SK-N-SH (cell line): ENCODE measurements at regions not wholly inside any gene's neighbourhood (a gene's known extent, or its start where the extent isn't known, plus 50 kb on each side); places are given as distances from the start of the nearest gene placed in this dataset.
A peak's percentile ranks its signal among the peaks of the same experiment; 100 is the strongest.

Experiments
- EZH2phosphoT487 ChIP-seq: fragments of 200-600 bp; sonication (generic); IDR thresholded peaks from 2 replicates; pipeline ENCODE4 v1.6.1; 2017; ENCODE audit warnings: low read depth, mixed run types, mild to moderate bottlenecking, antibody characterized with exemption, moderate library complexity, borderline replicate concordance
- GABPA ChIP-seq: IDR thresholded peaks from 2 replicates; pipeline ENCODE4 v1.4.0; 2012; ENCODE audit warnings: low read depth, mild to moderate bottlenecking
- JUND ChIP-seq: IDR thresholded peaks from 2 replicates; pipeline ENCODE4 v1.4.0; 2012
- MAX ChIP-seq: IDR thresholded peaks from 2 replicates; pipeline ENCODE4 v1.4.0; 2012; ENCODE audit warnings: low read depth
- TEAD4 ChIP-seq: IDR thresholded peaks from 2 replicates; pipeline ENCODE4 v1.4.0; 2012; ENCODE audit warnings: mild to moderate bottlenecking, borderline replicate concordance; ENCODE audit not compliant: insufficient read depth
- USF2 ChIP-seq: fragments of 150-350 bp; IDR thresholded peaks from 2 replicates; pipeline ENCODE4 v1.6.1; 2017; ENCODE audit warnings: antibody characterized with exemption, low read length, low read depth, borderline replicate concordance
- YY1 ChIP-seq: IDR thresholded peaks from 2 replicates; pipeline ENCODE4 v1.4.0; 2012; ENCODE audit warnings: low read depth, mild to moderate bottlenecking
- TF ChIP-seq, protein P1 (sequence below): fragments of 200-600 bp; sonication (generic); IDR thresholded peaks from 2 replicates; pipeline ENCODE4 v1.6.1; 2017; ENCODE audit warnings: antibody characterized with exemption, mild to moderate bottlenecking, moderate library complexity

GRCh38 chr4:35772291-35772690 is 472.0 kb downstream of the ARAP2 start:
- TF ChIP-seq EZH2phosphoT487 (no peak), TEAD4 (no peak), JUND (peak; percentile 41), MAX (no peak), GABPA (no peak), YY1 (no peak), USF2 (no peak)
- TF ChIP-seq, protein P1, sequence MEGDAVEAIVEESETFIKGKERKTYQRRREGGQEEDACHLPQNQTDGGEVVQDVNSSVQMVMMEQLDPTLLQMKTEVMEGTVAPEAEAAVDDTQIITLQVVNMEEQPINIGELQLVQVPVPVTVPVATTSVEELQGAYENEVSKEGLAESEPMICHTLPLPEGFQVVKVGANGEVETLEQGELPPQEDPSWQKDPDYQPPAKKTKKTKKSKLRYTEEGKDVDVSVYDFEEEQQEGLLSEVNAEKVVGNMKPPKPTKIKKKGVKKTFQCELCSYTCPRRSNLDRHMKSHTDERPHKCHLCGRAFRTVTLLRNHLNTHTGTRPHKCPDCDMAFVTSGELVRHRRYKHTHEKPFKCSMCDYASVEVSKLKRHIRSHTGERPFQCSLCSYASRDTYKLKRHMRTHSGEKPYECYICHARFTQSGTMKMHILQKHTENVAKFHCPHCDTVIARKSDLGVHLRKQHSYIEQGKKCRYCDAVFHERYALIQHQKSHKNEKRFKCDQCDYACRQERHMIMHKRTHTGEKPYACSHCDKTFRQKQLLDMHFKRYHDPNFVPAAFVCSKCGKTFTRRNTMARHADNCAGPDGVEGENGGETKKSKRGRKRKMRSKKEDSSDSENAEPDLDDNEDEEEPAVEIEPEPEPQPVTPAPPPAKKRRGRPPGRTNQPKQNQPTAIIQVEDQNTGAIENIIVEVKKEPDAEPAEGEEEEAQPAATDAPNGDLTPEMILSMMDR = no peak
